HFF-Myc (cell line): ENCODE measurements at regions not wholly inside any gene's neighbourhood (a gene's known extent, or its start where the extent isn't known, plus 50 kb on each side); places are given as distances from the start of the nearest gene placed in this dataset.

ENCODE experiments used
- DNase-seq: peaks from one replicate; pipeline ENCODE4 v3.0.0-alpha.2; 2011; ENCODE audit warnings: low read depth; ENCODE audit errors: extremely low read depth
- H3K4me3 ChIP-seq: replicated peaks from 2 replicates; pipeline ENCODE4 v1.5.1; 2011; ENCODE audit warnings: low read depth, mild to moderate bottlenecking, control low read depth, low read length
- CTCF ChIP-seq: IDR thresholded peaks from 2 replicates; pipeline ENCODE4 v1.5.1; 2012; ENCODE audit warnings: mild to moderate bottlenecking, low read depth, low read length, control low read depth; ENCODE audit errors: missing control alignments

- H3K4me3 ChIP-seq = no peak overlapping the region
- no peak for TF ChIP-seq CTCF
- DNase-seq = no peak
Observed at GRCh38 chr3:184485241-184485640, 76.3 kb upstream of the EPHB3 start.

- no peak for DNase-seq
- H3K4me3 ChIP-seq = no peak overlapping the region
- TF ChIP-seq CTCF = no peak
Observed at GRCh38 chr3:184485906-184486305, 75.7 kb upstream of the EPHB3 start.

GRCh38 chr3:184486614-184487013 is 75.0 kb upstream of the EPHB3 start:
- no peak for TF ChIP-seq CTCF
- no peak for DNase-seq

GRCh38 chr3:184488577-184488976 is 73.0 kb upstream of the EPHB3 start:
- H3K4me3 ChIP-seq = no peak overlapping the region
- DNase-seq = no peak

More at GRCh38 chr3:184486614-184487013, 75.0 kb upstream of the EPHB3 start:
- H3K4me3 ChIP-seq = no peak overlapping the region

GRCh38 chr3:184489268-184489841 is 72.2 kb upstream of the EPHB3 start:
- no peak overlapping the region for H3K4me3 ChIP-seq

More at GRCh38 chr3:184488577-184488976, 73.0 kb upstream of the EPHB3 start:
- TF ChIP-seq CTCF = no peak

GRCh38 chr3:184491011-184491576 is 70.5 kb upstream of the EPHB3 start:
- no peak for DNase-seq
- no peak for TF ChIP-seq CTCF
- H3K4me3 ChIP-seq = no peak overlapping the region

More at GRCh38 chr3:184489268-184489841, 72.2 kb upstream of the EPHB3 start:
- no peak for DNase-seq
- TF ChIP-seq CTCF = no peak
